Dendritic cell treated with granulocyte-macrophage colony-stimulating factor and Interleukin-4, amounts not matched to agents 40 ng/mL and 50 ng/mL, for 4 days (primary cell): ENCODE measurements at regions not wholly inside any gene's neighbourhood (a gene's known extent, or its start where the extent isn't known, plus 50 kb on each side); places are given as distances from the start of the nearest gene placed in this dataset.

Experiments
- H3K27ac Mint-ChIP-seq: one replicate; pipeline ENCODE4 v1.8.0; 2022; ENCODE audit warnings: mild to moderate bottlenecking, mixed read lengths
- H3K27me3 Mint-ChIP-seq: one replicate; pipeline ENCODE4 v1.8.0; 2022; ENCODE audit warnings: mild to moderate bottlenecking, mixed read lengths
- H3K36me3 Mint-ChIP-seq: one replicate; pipeline ENCODE4 v1.8.0; 2022; ENCODE audit warnings: low read depth, mixed read lengths
- H3K4me1 Mint-ChIP-seq: one replicate; pipeline ENCODE4 v1.8.0; 2022; ENCODE audit warnings: low read depth, mixed read lengths
- H3K4me3 Mint-ChIP-seq: one replicate; pipeline ENCODE4 v1.8.0; 2022; ENCODE audit warnings: mild to moderate bottlenecking, moderate library complexity, mixed read lengths
- H3K9me3 Mint-ChIP-seq: one replicate; pipeline ENCODE4 v1.8.0; 2022; ENCODE audit warnings: mixed read lengths
- intact Hi-C: fragments of 100-400 bp; cut with micrococcal nuclease; formaldehyde crosslinking; loops from one replicate; pipeline ENCODE4 v1.15.0; 2022

DNA sequence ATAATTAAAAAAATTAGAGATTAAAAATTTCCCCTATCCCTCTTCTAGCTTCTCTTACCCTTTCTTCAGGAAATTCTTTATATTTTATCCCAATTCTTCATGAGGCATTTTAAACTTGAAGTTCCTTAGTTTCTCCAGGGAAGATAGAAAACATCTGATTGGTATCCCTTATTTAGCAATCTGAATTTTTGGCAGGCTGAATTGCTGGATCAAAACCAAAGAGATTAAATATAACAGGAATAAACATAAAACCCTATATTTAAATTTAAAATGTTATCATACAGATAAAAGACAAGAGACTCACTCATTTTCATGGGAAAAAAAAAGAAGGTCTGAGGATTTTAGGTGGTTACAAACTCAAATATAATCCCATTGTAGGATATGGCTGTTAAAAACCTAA, 204.2 kb downstream of the CHRM3 start:
- H3K27me3 Mint-ChIP-seq: no peaks in the 10 kb centered on the region
- H3K36me3 Mint-ChIP-seq: no peaks in the 10 kb centered on the region
- H3K27ac Mint-ChIP-seq: no peak overlapping the region
- intact Hi-C loops: no loop called here
- no peaks in the 10 kb centered on the region for H3K4me1 Mint-ChIP-seq
- H3K4me3 Mint-ChIP-seq: no peak overlapping the region
- H3K9me3 Mint-ChIP-seq: no peaks in the 10 kb centered on the region

DNA sequence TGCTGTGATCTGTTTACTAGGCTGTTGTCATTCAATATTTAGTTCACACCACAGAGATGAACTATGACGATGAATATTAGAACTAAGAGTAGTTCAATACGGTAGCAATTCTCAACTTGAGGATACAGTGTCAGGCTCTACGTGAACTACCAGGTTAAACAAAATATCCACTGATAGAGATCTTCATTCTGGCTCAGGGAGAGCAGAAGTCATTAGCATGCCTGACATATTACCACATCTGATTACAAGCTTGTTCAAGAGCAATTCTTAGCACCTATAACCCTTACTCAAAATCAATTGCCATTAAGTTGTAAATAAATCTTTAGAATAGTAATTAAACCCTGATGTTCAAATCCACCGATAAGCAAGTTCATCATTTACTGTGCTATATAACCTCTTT, 207.2 kb downstream of the CHRM3 start:
- H3K4me1 Mint-ChIP-seq: no peaks in the 10 kb centered on the region
- H3K27ac Mint-ChIP-seq: no peak overlapping the region
- no peaks in the 10 kb centered on the region for H3K27me3 Mint-ChIP-seq
- H3K36me3 Mint-ChIP-seq: no peaks in the 10 kb centered on the region
- intact Hi-C loops: no loop called here
- no peaks in the 10 kb centered on the region for H3K9me3 Mint-ChIP-seq
- no peak overlapping the region for H3K4me3 Mint-ChIP-seq

DNA sequence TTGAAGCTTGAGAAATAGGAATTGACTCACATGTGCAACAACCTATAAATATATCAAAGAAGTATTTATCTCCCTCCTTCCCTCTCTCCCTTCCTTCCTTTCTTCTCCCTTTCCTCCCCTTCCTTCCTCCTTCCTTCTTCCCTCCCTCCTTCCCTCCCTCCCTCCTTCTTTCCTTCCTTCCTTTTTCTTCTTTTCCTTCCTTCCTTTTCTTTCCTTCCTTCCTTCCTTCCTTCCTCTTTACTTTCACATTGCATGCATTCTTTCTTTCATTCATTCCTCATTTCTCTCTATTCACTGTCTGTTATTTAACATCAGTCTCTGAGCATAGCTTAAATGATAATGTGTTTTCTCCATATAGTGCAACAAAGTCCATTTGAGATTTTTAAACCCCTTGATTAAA, 214.2 kb downstream of the CHRM3 start:
- no peaks in the 10 kb centered on the region for H3K36me3 Mint-ChIP-seq
- no peak overlapping the region for H3K4me3 Mint-ChIP-seq

DNA sequence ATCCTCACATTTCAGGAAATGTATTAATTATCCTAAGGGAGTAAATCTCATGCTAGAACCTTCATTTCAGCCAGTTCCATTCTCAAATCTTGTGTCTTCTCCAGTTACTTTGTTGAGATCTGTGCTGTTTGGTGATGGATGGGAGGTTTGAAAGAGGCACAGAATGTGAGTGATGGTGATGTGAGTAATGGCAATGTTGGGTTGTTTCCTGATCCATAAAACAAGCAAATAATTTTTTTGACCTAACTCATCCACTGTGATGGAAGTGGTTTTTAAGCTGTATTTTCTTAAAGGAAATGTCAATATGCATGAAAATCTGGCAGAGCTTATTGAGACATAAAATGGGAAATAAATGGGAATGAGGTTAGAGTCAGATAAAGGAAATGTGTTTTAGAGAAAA, 214.7 kb downstream of the CHRM3 start:
- Mint-ChIP-seq H3K4me1 (no peaks in the 10 kb centered on the region), H3K27ac (no peak overlapping the region), H3K9me3 (peaks cover 14% of the 10 kb centered on the region), H3K27me3 (no peaks in the 10 kb centered on the region), H3K4me3 (no peak overlapping the region), H3K36me3 (no peaks in the 10 kb centered on the region)
- intact Hi-C loops: no loop called here

More for the DNA sequence above, 214.2 kb downstream of the CHRM3 start:
- intact Hi-C loops: no loop called here
- peaks cover 14% of the 10 kb centered on the region for H3K9me3 Mint-ChIP-seq
- no peaks in the 10 kb centered on the region for H3K27me3 Mint-ChIP-seq
- H3K27ac Mint-ChIP-seq: no peak overlapping the region
- H3K4me1 Mint-ChIP-seq: no peaks in the 10 kb centered on the region

DNA sequence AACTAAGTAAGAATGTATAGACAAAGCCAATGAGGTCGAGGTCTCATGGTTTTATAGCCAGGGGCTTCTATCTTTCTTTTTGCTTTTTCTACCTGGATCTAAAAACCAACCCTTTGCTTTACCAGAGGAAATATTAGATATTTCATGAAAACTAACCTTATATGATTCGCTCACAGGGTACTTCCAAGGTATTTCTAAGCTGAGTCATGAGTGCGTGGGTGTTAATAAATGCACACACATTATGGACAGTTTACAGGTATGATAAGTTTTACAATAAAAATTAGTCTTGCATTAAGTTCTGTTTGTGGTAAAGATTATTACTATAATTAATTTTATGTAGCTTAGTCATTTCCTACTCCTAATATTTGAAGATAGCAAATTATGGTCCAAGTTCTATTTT, 217.2 kb downstream of the CHRM3 start:
- Mint-ChIP-seq H3K36me3 (no peaks in the 10 kb centered on the region), H3K4me1 (no peaks in the 10 kb centered on the region), H3K27me3 (no peaks in the 10 kb centered on the region), H3K4me3 (no peak overlapping the region), H3K27ac (no peak overlapping the region), H3K9me3 (peaks cover 14% of the 10 kb centered on the region)
- intact Hi-C loops: no loop called here

DNA sequence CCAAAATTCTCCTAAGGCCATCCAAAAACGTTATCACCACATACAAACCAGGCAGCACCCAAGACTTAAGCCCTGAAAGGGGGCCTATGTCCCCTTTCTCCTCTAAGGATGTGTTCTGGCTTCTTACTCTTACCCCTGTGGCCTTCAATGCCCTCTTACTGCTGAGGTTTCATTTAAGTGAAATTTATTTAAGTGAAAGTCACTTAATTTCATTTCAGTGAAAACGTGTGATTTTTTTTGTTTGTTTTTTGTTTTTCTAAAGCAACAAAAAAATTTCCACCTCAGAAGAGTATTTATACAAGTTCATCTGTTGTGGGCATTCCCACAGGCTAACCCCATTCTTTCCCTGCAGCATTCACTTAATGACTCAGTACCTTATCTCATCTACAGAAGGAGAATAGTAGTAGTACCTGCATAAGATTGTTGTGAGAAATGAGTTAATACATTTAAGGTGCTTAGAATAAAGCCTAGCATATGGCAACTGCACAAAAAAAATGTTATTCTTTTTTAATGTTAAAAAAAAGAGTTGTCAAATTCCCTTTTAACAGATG, 220.6 kb downstream of the CHRM3 start:
- Mint-ChIP-seq H3K9me3 (no peaks in the 10 kb centered on the region), H3K4me1 (no peaks in the 10 kb centered on the region), H3K27ac (no peak overlapping the region), H3K36me3 (no peaks in the 10 kb centered on the region), H3K27me3 (no peaks in the 10 kb centered on the region), H3K4me3 (no peak overlapping the region)
- intact Hi-C loops: no loop called here

DNA sequence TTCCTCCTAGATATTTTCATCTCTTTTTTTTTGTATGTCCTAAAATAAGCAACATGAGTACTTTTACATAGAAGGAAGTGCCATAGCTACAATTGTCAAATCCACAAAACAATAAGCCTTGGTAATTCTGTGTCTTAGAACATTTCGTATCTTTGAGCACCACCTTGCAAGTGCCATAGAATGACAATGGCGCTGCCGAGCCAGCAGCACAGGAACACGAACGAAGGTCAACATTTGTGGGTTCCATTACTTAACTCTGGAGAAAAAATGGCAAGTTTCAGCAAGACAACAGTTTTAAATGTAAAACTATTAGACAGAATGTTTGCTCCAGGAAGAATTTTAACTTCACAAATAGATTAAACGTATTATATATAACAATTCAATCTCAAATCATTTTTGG, 222.1 kb downstream of the CHRM3 start:
- no peak overlapping the region for H3K27ac Mint-ChIP-seq
- intact Hi-C loops: no loop called here
- no peaks in the 10 kb centered on the region for H3K27me3 Mint-ChIP-seq
- H3K4me3 Mint-ChIP-seq: no peak overlapping the region
- no peaks in the 10 kb centered on the region for H3K4me1 Mint-ChIP-seq
- H3K36me3 Mint-ChIP-seq: no peaks in the 10 kb centered on the region
- H3K9me3 Mint-ChIP-seq: no peaks in the 10 kb centered on the region

DNA sequence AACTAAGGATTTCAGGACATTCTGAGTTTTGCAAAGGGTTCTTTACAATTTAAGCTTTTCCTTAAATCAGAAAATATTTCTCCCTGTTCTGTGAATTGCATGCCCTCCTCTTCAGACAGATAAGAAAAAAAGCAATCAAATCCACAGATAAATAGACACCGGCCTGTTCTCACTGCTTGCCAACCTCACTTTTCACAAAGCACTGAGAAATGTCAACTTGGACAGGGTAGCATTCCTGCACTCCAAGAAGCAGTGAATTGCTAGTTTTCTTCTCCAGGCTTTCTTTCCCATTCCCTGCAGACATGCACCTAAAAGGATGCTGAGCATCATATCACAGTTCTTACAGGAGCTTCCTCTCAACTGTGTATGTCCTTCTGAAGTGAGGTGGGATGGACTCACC, 226.0 kb downstream of the CHRM3 start:
- Mint-ChIP-seq H3K9me3 (no peaks in the 10 kb centered on the region), H3K4me1 (no peaks in the 10 kb centered on the region)

DNA sequence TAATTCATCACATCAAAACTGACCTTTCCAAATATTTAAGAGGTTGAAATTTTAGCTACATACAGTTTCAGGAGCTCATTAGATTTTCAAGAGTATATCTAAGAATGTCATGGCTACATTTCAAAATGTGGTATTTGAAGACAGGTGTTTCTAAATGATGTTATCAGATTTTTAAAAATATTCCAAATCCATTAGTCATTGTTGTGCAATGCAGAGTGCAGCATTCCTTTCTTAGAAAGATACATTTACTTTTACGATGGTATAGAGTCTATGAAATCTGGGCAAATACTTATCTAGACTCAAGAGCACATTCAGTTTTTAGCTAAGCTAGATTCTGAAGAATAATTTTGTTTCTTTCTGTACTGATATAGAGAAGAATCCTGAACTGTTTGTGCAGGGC, 230.3 kb downstream of the CHRM3 start:
- Mint-ChIP-seq H3K27me3 (no peaks in the 10 kb centered on the region), H3K4me3 (no peak overlapping the region), H3K36me3 (no peaks in the 10 kb centered on the region), H3K27ac (no peak overlapping the region), H3K9me3 (no peaks in the 10 kb centered on the region), H3K4me1 (no peaks in the 10 kb centered on the region)
- intact Hi-C loops: no loop called here

More for the DNA sequence above, 226.0 kb downstream of the CHRM3 start:
- Mint-ChIP-seq H3K27me3 (no peaks in the 10 kb centered on the region), H3K36me3 (no peaks in the 10 kb centered on the region), H3K4me3 (no peak overlapping the region), H3K27ac (no peak overlapping the region)
- intact Hi-C loops: no loop called here

DNA sequence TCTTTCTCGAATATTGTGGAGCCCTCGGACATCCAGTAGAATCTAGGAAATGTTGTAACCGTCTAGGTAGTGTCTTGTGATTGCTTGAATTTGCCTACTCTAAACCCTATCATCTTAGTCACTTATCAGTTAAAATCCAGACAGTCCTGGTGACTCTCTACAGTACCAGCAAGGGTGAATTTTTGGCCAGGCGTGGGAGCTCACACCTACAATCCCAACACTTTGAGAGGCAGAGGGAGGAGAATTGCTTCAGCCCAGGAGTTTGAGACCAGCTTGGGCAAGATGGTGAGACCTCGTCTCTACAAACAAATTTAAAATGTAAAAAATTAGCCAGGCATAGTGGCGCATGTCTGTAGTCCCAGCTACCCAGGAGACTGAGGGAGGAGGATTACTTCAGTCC, 230.9 kb downstream of the CHRM3 start:
- intact Hi-C loops: no loop called here
- H3K36me3 Mint-ChIP-seq: no peaks in the 10 kb centered on the region
- H3K27ac Mint-ChIP-seq: no peak overlapping the region
- no peaks in the 10 kb centered on the region for H3K27me3 Mint-ChIP-seq
- H3K4me3 Mint-ChIP-seq: no peak overlapping the region
- H3K9me3 Mint-ChIP-seq: no peaks in the 10 kb centered on the region
- H3K4me1 Mint-ChIP-seq: no peaks in the 10 kb centered on the region

DNA sequence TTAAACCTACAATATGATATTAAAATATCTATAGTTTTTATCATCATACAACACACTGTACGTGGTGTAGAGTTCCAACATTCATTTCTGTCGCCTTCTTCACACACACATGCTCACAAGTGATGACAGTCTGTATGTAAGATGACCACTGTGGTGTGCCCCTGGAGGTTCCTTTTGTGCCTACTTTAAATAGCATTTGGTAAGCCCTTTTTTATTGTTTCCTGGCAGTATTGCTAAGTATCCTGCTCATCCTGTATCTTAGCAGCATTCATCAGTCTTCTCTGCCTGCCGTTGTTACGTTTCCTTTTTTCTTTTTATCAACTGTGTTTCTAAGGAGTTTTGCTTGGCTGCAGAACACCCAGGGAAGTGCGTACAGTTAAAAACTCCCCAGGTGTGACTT, 231.4 kb downstream of the CHRM3 start:
- no peaks in the 10 kb centered on the region for H3K4me1 Mint-ChIP-seq
- H3K9me3 Mint-ChIP-seq: no peaks in the 10 kb centered on the region
- no peaks in the 10 kb centered on the region for H3K27me3 Mint-ChIP-seq
- H3K36me3 Mint-ChIP-seq: no peaks in the 10 kb centered on the region
- no peak overlapping the region for H3K4me3 Mint-ChIP-seq
- intact Hi-C loops: no loop called here
- no peak overlapping the region for H3K27ac Mint-ChIP-seq

DNA sequence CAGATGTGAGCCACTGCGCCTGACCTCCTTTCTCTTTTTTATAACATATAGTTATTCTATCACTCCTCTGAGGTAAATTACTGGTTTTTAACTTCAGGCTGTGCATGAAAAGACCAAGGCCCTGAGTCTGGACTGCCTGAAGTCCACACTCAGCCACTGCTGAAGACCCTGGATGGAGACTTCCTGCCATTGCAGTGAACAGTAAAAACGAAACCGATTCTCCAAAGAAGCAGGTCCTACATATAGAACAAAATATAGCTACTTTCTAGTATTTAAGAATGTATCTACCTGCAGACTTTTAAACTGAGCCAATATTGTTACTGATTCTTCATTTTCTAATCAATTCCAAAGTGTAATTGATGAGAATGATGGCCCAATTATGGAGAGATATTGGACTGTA, 232.8 kb downstream of the CHRM3 start:
- Mint-ChIP-seq H3K36me3 (no peaks in the 10 kb centered on the region), H3K27me3 (no peaks in the 10 kb centered on the region), H3K4me3 (no peak overlapping the region), H3K27ac (no peak overlapping the region), H3K9me3 (no peaks in the 10 kb centered on the region), H3K4me1 (no peaks in the 10 kb centered on the region)
- intact Hi-C loops: no loop called here

DNA sequence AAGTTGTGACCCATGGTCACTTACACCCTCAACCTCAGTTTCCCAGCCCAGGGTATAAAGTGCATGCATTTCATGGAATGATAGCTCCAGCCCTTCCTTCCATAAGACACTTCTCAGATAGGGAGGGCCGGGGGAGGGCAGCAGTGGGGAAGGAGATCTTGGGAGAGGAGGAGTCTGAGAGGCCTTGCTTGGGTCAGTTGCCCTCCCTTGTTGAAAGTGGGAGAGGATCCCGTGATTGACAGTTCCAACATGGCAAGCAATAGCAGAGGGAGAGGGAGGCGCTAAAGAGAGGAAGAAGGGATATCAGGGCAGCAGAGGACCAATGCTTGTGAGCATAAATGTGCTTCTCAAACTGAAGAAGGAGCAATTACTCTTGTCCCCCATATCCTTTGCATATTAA, 244.4 kb downstream of the CHRM3 start:
- Mint-ChIP-seq H3K4me3 (no peak overlapping the region), H3K4me1 (no peaks in the 10 kb centered on the region), H3K36me3 (no peaks in the 10 kb centered on the region), H3K27ac (no peak overlapping the region), H3K9me3 (no peaks in the 10 kb centered on the region), H3K27me3 (no peaks in the 10 kb centered on the region)
- intact Hi-C loops: no loop called here

DNA sequence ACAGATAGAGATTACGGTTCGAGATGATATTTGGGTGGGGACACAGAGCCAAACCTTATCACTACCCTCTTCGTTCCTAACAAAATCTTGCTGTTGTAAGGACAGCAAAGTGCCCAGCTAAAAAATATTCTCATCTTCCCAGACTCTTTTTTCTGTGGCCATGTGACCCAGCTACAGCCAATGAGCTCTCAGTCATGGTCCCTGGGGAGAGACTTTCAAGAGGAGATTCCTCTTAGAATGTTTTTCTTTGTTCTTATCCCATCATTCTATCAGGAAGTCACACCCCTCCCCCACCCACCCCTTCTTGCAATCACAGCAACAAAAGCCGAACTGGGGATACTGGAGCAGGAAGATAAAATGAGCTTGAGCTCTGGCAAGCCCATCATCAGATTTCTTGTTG, 247.1 kb downstream of the CHRM3 start:
- no peak overlapping the region for H3K27ac Mint-ChIP-seq
- intact Hi-C loops: no loop called here
- no peak overlapping the region for H3K4me3 Mint-ChIP-seq

DNA sequence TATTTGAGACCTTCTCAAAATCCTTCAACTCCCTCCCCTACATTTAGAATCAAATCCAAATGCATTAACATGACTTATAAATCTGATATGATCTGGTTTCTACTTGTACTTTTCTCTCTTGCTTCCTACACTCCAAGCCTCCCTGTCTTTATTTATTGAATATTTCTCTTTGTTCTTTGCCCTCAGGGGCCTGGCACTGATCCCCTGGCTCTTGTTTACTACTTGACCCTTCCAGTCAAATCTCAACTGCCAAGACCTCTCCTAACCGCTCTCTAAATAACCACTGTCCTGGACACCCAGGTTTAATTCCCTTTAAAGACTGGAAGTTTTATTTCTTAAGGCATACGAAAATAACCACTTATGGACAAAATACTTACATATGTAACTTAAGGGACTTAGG, 248.9 kb downstream of the CHRM3 start:
- no peaks in the 10 kb centered on the region for H3K36me3 Mint-ChIP-seq
- H3K4me3 Mint-ChIP-seq: no peak overlapping the region
- H3K4me1 Mint-ChIP-seq: no peaks in the 10 kb centered on the region
- no peak overlapping the region for H3K27ac Mint-ChIP-seq
- no peaks in the 10 kb centered on the region for H3K27me3 Mint-ChIP-seq
- H3K9me3 Mint-ChIP-seq: no peaks in the 10 kb centered on the region
- intact Hi-C loops: no loop called here

More for the DNA sequence above, 247.1 kb downstream of the CHRM3 start:
- Mint-ChIP-seq H3K27me3 (no peaks in the 10 kb centered on the region), H3K4me1 (no peaks in the 10 kb centered on the region), H3K9me3 (no peaks in the 10 kb centered on the region), H3K36me3 (no peaks in the 10 kb centered on the region)
